MM.1S (cell line): ENCODE measurements at regions not wholly inside any gene's neighbourhood (a gene's known extent, or its start where the extent isn't known, plus 50 kb on each side); places are given as distances from the start of the nearest gene placed in this dataset.

Experiments used
- CTCF ChIP-seq: fragments of 300-600 bp; sonication (generic); IDR thresholded peaks from 2 replicates; pipeline ENCODE4 v1.5.1; 2016; ENCODE audit warnings: antibody characterized with exemption, low read length, mixed read lengths
- EZH2 ChIP-seq: fragments of 300-600 bp; sonication (generic); optimal IDR thresholded peaks from 2 replicates; pipeline ENCODE3; 2017; ENCODE audit warnings: low read depth, mild to moderate bottlenecking, antibody characterized with exemption, low read length, mixed read lengths
- EZH2phosphoT487 ChIP-seq: fragments of 300-600 bp; sonication (generic); IDR thresholded peaks from 2 replicates; pipeline ENCODE4 v1.6.1; 2018; ENCODE audit warnings: antibody characterized with exemption, low read length

DNA sequence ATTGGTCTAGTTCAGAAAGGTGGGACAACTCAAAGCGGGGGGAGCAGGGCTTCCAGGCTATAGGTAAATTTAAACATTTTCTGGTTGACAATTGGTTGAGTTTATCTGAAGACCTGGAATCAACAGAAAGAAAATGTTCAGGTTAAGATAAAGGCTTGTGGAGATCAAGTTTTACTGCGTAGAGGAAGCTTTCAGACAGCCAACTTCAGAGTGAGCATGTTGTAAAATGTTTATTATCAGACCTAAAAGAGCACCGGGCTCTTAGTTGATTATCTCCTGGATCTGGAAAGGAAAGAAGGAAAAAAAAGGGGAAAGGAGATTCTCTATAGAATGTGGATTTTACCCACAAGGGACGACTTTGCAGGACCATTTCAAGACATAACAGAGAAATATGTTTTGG is 227.0 kb upstream of the SH3BP4 start:
- TF ChIP-seq CTCF (no peak), EZH2phosphoT487 (no peak), EZH2 (no peak)
